HG02870 (cell line): ENCODE measurements at regions not wholly inside any gene's neighbourhood (a gene's known extent, or its start where the extent isn't known, plus 50 kb on each side); places are given as distances from the start of the nearest gene placed in this dataset.

Experiments
- ATAC-seq: cut with Tn5 transposase; IDR thresholded peaks from one replicate; pipeline ENCODE4 v1.9.1; 2021; ENCODE audit warnings: mild to moderate bottlenecking, moderate library complexity; ENCODE audit not compliant: unreplicated experiment

- no peak for ATAC-seq
Measured at GRCh38 chr7:86975449-86975848, 84.0 kb downstream of the ELAPOR2 start.

- no peak for ATAC-seq
Measured at GRCh38 chr7:86972072-86972471, 87.4 kb downstream of the ELAPOR2 start.

GRCh38 chr7:86970986-86971385 is 88.5 kb downstream of the ELAPOR2 start:
- no peak for ATAC-seq

- no peak for ATAC-seq
Measured at GRCh38 chr7:86970547-86970946, 88.9 kb downstream of the ELAPOR2 start.

GRCh38 chr7:86969865-86970264 is 89.6 kb downstream of the ELAPOR2 start:
- ATAC-seq: no peak

GRCh38 chr7:86968618-86969017 is 90.8 kb downstream of the ELAPOR2 start:
- ATAC-seq: no peak

GRCh38 chr7:86966916-86967315 is 92.5 kb downstream of the ELAPOR2 start:
- ATAC-seq: peak; percentile 37

- no peak for ATAC-seq
Measured at GRCh38 chr7:86965727-86966120, 93.7 kb downstream of the ELAPOR2 start.

GRCh38 chr7:86964973-86965726 is 94.3 kb downstream of the ELAPOR2 start:
- no peak for ATAC-seq

GRCh38 chr7:86963599-86964230 is 95.7 kb downstream of the ELAPOR2 start:
- ATAC-seq: peak; percentile 97

- ATAC-seq: no peak
Measured at GRCh38 chr7:86962623-86963022, 96.8 kb downstream of the ELAPOR2 start.

- no peak for ATAC-seq
Measured at GRCh38 chr7:86961686-86962085, 97.8 kb downstream of the ELAPOR2 start.

GRCh38 chr7:86958380-86958779 is 101.1 kb downstream of the ELAPOR2 start:
- no peak for ATAC-seq

GRCh38 chr7:86956567-86956966 is 102.9 kb downstream of the ELAPOR2 start:
- peak; percentile 9 for ATAC-seq

- ATAC-seq: peak; percentile 46
Measured at GRCh38 chr7:86955895-86956503, 103.5 kb downstream of the ELAPOR2 start.

GRCh38 chr7:86954971-86955370 is 104.5 kb downstream of the ELAPOR2 start:
- ATAC-seq: no peak

- ATAC-seq: no peak
Measured at GRCh38 chr7:86953653-86954336, 105.7 kb downstream of the ELAPOR2 start.

- no peak for ATAC-seq
Measured at GRCh38 chr7:86953219-86953618, 106.2 kb downstream of the ELAPOR2 start.

- peak; percentile 25 for ATAC-seq
Measured at GRCh38 chr7:86951895-86952294, 107.6 kb downstream of the ELAPOR2 start.

- no peak for ATAC-seq
Measured at GRCh38 chr7:86950944-86951343, 108.5 kb downstream of the ELAPOR2 start.

- ATAC-seq: no peak
Measured at GRCh38 chr7:86950360-86950759, 109.1 kb downstream of the ELAPOR2 start.
